ENCODE measurements at regions not wholly inside any gene's neighbourhood (a gene's known extent, or its start where the extent isn't known, plus 50 kb on each side); places are given as distances from the start of the nearest gene placed in this dataset.

GRCh38 chr12:91239481-91239880, 56.9 kb upstream of the DCN start:
- TF ChIP-seq EZH2 (IDR thresholded peaks at IDR 0.05; ENCODE audit: low read length, unreplicated experiment) (no peak), CTCF (conservative IDR thresholded peaks at IDR 0.05; ENCODE audit: low read depth, low read length) (no peak)

All from PC-3 (cell line).